ENCODE measurements at regions not wholly inside any gene's neighbourhood (a gene's known extent, or its start where the extent isn't known, plus 50 kb on each side); places are given as distances from the start of the nearest gene placed in this dataset.

DNA sequence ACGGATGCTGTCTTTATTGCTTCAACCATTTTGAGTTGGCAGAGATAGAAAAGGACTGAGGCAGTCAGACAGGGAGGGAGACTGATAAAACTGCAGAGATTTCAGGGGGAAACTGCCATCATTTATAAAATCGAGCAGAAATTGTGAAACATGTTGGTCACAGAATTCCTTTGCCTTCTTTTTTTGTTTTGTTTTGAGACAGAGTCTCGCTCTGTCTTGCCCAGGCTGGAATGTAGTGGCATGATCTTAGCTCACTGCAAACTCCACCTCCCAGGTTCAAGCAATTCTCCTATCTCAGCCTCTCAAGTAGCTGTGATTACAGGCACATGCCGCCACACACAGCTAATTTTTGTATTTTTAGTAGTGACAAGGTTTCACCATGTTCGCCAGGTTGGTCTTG, 273.7 kb upstream of the USP9Y start:
- TF ChIP-seq RELA (CRISPR knock-in tag; IDR thresholded peaks at IDR 0.05; ENCODE audit: borderline replicate concordance) (no peak), ZNF396 (CRISPR knock-in tag; IDR thresholded peaks at IDR 0.05; ENCODE audit: borderline replicate concordance) (no peak), FOXJ3 (CRISPR knock-in tag; IDR thresholded peaks at IDR 0.05; ENCODE audit: borderline replicate concordance) (no peak), SMAD3 (CRISPR knock-in tag; IDR thresholded peaks at IDR 0.05; ENCODE audit: borderline replicate concordance) (no peak), ATF2 (CRISPR knock-in tag; IDR thresholded peaks at IDR 0.05; ENCODE audit: borderline replicate concordance, low read depth) (no peak), JUN (CRISPR knock-in tag; IDR thresholded peaks at IDR 0.05) (no peak), ZNF281 (CRISPR knock-in tag; IDR thresholded peaks at IDR 0.05) (no peak), CBFB (CRISPR knock-in tag; IDR thresholded peaks at IDR 0.05; ENCODE audit: low read depth) (no peak), E2F4 (CRISPR knock-in tag; IDR thresholded peaks at IDR 0.05; ENCODE audit: borderline replicate concordance, low read depth) (no peak), NFE2L1 (CRISPR knock-in tag; IDR thresholded peaks at IDR 0.05) (no peak), ZSCAN18 (CRISPR knock-in tag; IDR thresholded peaks at IDR 0.05) (no peak)
- TF ChIP-seq, protein P1, sequence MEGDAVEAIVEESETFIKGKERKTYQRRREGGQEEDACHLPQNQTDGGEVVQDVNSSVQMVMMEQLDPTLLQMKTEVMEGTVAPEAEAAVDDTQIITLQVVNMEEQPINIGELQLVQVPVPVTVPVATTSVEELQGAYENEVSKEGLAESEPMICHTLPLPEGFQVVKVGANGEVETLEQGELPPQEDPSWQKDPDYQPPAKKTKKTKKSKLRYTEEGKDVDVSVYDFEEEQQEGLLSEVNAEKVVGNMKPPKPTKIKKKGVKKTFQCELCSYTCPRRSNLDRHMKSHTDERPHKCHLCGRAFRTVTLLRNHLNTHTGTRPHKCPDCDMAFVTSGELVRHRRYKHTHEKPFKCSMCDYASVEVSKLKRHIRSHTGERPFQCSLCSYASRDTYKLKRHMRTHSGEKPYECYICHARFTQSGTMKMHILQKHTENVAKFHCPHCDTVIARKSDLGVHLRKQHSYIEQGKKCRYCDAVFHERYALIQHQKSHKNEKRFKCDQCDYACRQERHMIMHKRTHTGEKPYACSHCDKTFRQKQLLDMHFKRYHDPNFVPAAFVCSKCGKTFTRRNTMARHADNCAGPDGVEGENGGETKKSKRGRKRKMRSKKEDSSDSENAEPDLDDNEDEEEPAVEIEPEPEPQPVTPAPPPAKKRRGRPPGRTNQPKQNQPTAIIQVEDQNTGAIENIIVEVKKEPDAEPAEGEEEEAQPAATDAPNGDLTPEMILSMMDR (IDR thresholded peaks at IDR 0.05): no peak
- TF ChIP-seq, protein P2, sequence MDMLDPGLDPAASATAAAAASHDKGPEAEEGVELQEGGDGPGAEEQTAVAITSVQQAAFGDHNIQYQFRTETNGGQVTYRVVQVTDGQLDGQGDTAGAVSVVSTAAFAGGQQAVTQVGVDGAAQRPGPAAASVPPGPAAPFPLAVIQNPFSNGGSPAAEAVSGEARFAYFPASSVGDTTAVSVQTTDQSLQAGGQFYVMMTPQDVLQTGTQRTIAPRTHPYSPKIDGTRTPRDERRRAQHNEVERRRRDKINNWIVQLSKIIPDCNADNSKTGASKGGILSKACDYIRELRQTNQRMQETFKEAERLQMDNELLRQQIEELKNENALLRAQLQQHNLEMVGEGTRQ (CRISPR knock-in tag; IDR thresholded peaks at IDR 0.05): no peak
